HCT116 (cell line): ENCODE measurements at regions not wholly inside any gene's neighbourhood (a gene's known extent, or its start where the extent isn't known, plus 50 kb on each side); places are given as distances from the start of the nearest gene placed in this dataset.

Source experiments
- ATAC-seq: fragments of 200-7000 bp; cut with Tn5 transposase; 2 replicates; pipeline ENCODE4 v1.9.1; 2020; ENCODE audit warnings: mild to moderate bottlenecking, moderate library complexity
- BruUV-seq: library from RNA; stranded (reverse); fragments of 400-500 nt; replicated peaks from 2 replicates; lab custom pipeline; 2021; lab: Mats Ljungman, UMichigan
- CTCF ChIA-PET: fragments of 300-600 bp; sonication (Branson Sonifier 250); formaldehyde crosslinking; loops from one replicate; lab custom pipeline; 2021; ENCODE audit warnings: antibody characterized with exemption; lab: Charles Lee
- POLR2A ChIA-PET: fragments of 300-600, 350-600 bp; sonication (Branson Sonifier 250); formaldehyde crosslinking; loops from one replicate; lab custom pipeline; 2021; ENCODE audit warnings: antibody characterized with exemption; lab: Charles Lee
- RAD21 ChIA-PET, 2 experiments: fragments of 300-600 bp; sonication (Branson Sonifier 250); formaldehyde crosslinking; loops; one replicate each; lab custom pipeline; 2023; ENCODE audit warnings: low total read pairs in 2 of 2; ENCODE audit not compliant: uncharacterized antibody in 2 of 2, unreplicated experiment in 2 of 2, low non-redundant PET in 1 of 2; lab: Charles Lee
- DNase-seq: peaks from one replicate; pipeline ENCODE4 v3.0.0-alpha.2; 2010; ENCODE audit warnings: low read depth, low spot score
- H2AFZ ChIP-seq: fragments of 200-600 bp; shearing (Covaris generic), sonication (generic); 2 replicates; pipeline ENCODE4 v1.6.1; 2017; ENCODE audit warnings: low read depth, mixed run types, mixed read lengths, antibody characterized with exemption, low read length; ENCODE audit not compliant: poor library complexity, severe bottlenecking
- H3K27ac ChIP-seq: 2 replicates; pipeline ENCODE4 v1.5.1; 2012; ENCODE audit warnings: low read depth, low read length
- H3K27me3 ChIP-seq: fragments of 200-600 bp; sonication (generic); 2 replicates; pipeline ENCODE4 v1.6.1; 2016; ENCODE audit warnings: mixed run types, low read length, mixed read lengths; ENCODE audit not compliant: insufficient read depth
- H3K36me3 ChIP-seq, 2 experiments: fragments of 200-500 bp in 1 of 2; fragments of 200-600 bp in 1 of 2; sonication (Bioruptor generic) in 1 of 2; sonication (generic) in 1 of 2; 2 replicates each; pipeline versions ENCODE4 v1.5.1 to v1.6.1; 2014 to 2016; ENCODE audit warnings: low read length in 2 of 2, inconsistent platforms in 1 of 2, mixed read lengths in 1 of 2, mixed run types in 1 of 2; ENCODE audit not compliant: insufficient read depth in 2 of 2, control insufficient read depth in 1 of 2
- H3K4me1 ChIP-seq, 2 experiments: fragments of 200-600 bp in 1 of 2; sonication (generic) in 1 of 2; 2 replicates each; pipeline versions ENCODE4 v1.5.1 to v1.6.1; 2012 to 2017; ENCODE audit warnings: low read length in 2 of 2, inconsistent platforms in 1 of 2, mild to moderate bottlenecking in 1 of 2, mixed read lengths in 1 of 2, mixed run types in 1 of 2, moderate library complexity in 1 of 2; ENCODE audit not compliant: insufficient read depth in 2 of 2, control insufficient read depth in 1 of 2
- H3K4me2 ChIP-seq: fragments of 200-600 bp; sonication (generic); 2 replicates; pipeline ENCODE4 v1.6.1; 2017; ENCODE audit warnings: mixed run types, low read length, mixed read lengths
- H3K4me3 ChIP-seq, 2 experiments: fragments of 200-600 bp in 1 of 2; sonication (generic) in 1 of 2; replicated peaks in 1 of 2; 2 replicates each; pipeline ENCODE4 v1.5.1; 2011 to 2016; ENCODE audit warnings: low read length in 2 of 2, control low read depth in 1 of 2, low read depth in 1 of 2, mild to moderate bottlenecking in 1 of 2, mixed read lengths in 1 of 2, mixed run types in 1 of 2
- H3K79me2 ChIP-seq: fragments of 200-600 bp; sonication (generic); 2 replicates; pipeline ENCODE4 v1.6.1; 2017; ENCODE audit warnings: mild to moderate bottlenecking, mixed run types, low read length, moderate library complexity, mixed read lengths; ENCODE audit not compliant: insufficient read depth
- H3K9ac ChIP-seq: fragments of 200-600 bp; sonication (generic); 2 replicates; pipeline ENCODE4 v1.6.1; 2016; ENCODE audit warnings: low read length, mixed read lengths
- H3K9me2 ChIP-seq: fragments of 200-600 bp; sonication (generic), shearing (Covaris generic); 2 replicates; pipeline ENCODE4 v1.6.1; 2017; ENCODE audit warnings: mixed run types, mild to moderate bottlenecking, moderate library complexity; ENCODE audit not compliant: insufficient read depth
- H3K9me3 ChIP-seq, 2 experiments: fragments of 200-500 bp in 1 of 2; fragments of 200-600 bp in 1 of 2; sonication (Bioruptor generic) in 1 of 2; sonication (generic) in 1 of 2; 2 replicates each; pipeline ENCODE4 v1.6.1; 2014 to 2017; ENCODE audit warnings: low read length in 2 of 2, mixed read lengths in 2 of 2, inconsistent platforms in 1 of 2, low read depth in 1 of 2, mild to moderate bottlenecking in 1 of 2, mixed run types in 1 of 2, moderate library complexity in 1 of 2; ENCODE audit not compliant: control insufficient read depth in 1 of 2, insufficient read depth in 1 of 2
- H4K20me1 ChIP-seq: fragments of 200-600 bp; sonication (generic), shearing (Covaris generic); 2 replicates; pipeline ENCODE4 v1.6.1; 2017; ENCODE audit warnings: mixed run types, mild to moderate bottlenecking, moderate library complexity; ENCODE audit not compliant: insufficient read depth
- ELF1 ChIP-seq: IDR thresholded peaks from 2 replicates; pipeline ENCODE4 v1.6.1; 2012; ENCODE audit warnings: low read depth, borderline replicate concordance
- EZH2 ChIP-seq: fragments of 200-600 bp; sonication (generic); IDR thresholded peaks from 2 replicates; pipeline ENCODE4 v1.6.1; 2017; ENCODE audit warnings: antibody characterized with exemption, mixed run types
- RAD21 ChIP-seq: IDR thresholded peaks from 2 replicates; pipeline ENCODE4 v1.6.1; 2012; ENCODE audit warnings: low read depth, mild to moderate bottlenecking
- intact Hi-C: fragments of 100-400 bp; cut with micrococcal nuclease; formaldehyde crosslinking; loops from 2 replicates; pipeline ENCODE4 v1.10.0; 2022
- TF ChIP-seq, protein P1 (sequence below): IDR thresholded peaks from 2 replicates; pipeline ENCODE4 v1.6.1; 2012; ENCODE audit warnings: low read depth
- TF ChIP-seq, protein P2 (sequence below): IDR thresholded peaks from 2 replicates; pipeline ENCODE4 v1.6.1; 2012

DNA sequence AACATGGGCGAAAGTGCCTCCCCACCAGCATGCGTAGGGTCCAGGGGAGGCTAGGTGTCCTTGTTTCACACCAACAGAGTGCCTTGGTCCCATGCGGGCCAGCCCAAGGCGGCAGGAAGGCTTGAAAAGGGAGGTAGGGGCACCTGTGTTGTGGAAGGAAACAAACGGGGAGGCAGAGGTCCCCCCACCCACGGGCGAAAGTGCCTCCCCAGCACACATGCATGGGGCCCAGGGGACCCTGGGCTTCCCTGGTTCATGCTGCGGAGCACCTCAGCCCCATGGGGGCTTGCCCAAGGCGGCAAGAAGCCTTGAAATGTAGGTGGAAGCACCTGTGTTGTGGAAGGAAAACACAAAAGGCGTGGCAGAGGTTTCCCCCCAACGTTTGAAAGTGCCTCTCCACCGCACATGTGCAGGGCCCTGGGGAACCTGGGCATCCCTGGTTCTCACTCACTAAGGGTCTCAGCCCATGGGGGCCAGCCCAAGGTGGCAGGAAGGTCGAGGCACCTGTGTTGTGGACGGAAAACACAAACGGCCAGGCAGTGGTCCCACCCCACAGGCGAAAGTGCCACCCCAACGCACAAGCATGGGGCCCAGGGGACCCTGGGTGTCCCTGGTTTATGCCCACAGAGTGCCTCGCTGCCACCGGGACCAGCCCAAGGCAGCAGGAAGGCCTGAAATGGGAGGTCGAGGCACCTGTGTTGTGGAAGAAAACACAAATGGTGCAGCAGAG is 374.7 kb downstream of the ALG10 start:
- H3K27me3 ChIP-seq, result no peaks in the 10 kb centered on the region
- CTCF ChIA-PET, result no interaction called here
- no peak overlapping the region for H3K4me2 ChIP-seq
- no peaks in the 10 kb centered on the region for H3K9me3 ChIP-seq
- RAD21 ChIA-PET, result no interaction called here
- ATAC-seq, result no peak
- no peaks in the 10 kb centered on the region for H3K9me2 ChIP-seq
- H3K9ac ChIP-seq, result no peak overlapping the region
- H3K79me2 ChIP-seq, result no peaks in the 10 kb centered on the region
- intact Hi-C loops, result no loop called here
- no peak for DNase-seq
- no peaks in the 10 kb centered on the region for H3K36me3 ChIP-seq
- H4K20me1 ChIP-seq, result no peaks in the 10 kb centered on the region
- H3K4me1 ChIP-seq, result no peaks in the 10 kb centered on the region
- TF ChIP-seq, protein P1, sequence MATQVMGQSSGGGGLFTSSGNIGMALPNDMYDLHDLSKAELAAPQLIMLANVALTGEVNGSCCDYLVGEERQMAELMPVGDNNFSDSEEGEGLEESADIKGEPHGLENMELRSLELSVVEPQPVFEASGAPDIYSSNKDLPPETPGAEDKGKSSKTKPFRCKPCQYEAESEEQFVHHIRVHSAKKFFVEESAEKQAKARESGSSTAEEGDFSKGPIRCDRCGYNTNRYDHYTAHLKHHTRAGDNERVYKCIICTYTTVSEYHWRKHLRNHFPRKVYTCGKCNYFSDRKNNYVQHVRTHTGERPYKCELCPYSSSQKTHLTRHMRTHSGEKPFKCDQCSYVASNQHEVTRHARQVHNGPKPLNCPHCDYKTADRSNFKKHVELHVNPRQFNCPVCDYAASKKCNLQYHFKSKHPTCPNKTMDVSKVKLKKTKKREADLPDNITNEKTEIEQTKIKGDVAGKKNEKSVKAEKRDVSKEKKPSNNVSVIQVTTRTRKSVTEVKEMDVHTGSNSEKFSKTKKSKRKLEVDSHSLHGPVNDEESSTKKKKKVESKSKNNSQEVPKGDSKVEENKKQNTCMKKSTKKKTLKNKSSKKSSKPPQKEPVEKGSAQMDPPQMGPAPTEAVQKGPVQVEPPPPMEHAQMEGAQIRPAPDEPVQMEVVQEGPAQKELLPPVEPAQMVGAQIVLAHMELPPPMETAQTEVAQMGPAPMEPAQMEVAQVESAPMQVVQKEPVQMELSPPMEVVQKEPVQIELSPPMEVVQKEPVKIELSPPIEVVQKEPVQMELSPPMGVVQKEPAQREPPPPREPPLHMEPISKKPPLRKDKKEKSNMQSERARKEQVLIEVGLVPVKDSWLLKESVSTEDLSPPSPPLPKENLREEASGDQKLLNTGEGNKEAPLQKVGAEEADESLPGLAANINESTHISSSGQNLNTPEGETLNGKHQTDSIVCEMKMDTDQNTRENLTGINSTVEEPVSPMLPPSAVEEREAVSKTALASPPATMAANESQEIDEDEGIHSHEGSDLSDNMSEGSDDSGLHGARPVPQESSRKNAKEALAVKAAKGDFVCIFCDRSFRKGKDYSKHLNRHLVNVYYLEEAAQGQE, result no peak
- TF ChIP-seq RAD21 (no peak), EZH2 (no peak), ELF1 (no peak)
- TF ChIP-seq, protein P2, sequence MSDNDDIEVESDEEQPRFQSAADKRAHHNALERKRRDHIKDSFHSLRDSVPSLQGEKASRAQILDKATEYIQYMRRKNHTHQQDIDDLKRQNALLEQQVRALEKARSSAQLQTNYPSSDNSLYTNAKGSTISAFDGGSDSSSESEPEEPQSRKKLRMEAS, result no peak
- no peak overlapping the region for H2AFZ ChIP-seq
- H3K4me3 ChIP-seq, result no peak overlapping the region
- BruUV-seq, result no TSS peak
- H3K27ac ChIP-seq, result no peak overlapping the region
- POLR2A ChIA-PET, result no interaction called here
